ENCODE measurements at regions not wholly inside any gene's neighbourhood (a gene's known extent, or its start where the extent isn't known, plus 50 kb on each side); places are given as distances from the start of the nearest gene placed in this dataset. TPM values are rescaled to one million over a fixed set of nuclear protein-coding genes. Genes with fewer than 3 reads are reported as not detected.

Small RNAs in the stretch of these regions (small RNA-seq; reads per million reads assigned to genes)
- not detected for gene MIR4472-2

Data from skeletal muscle tissue (tissue), 1 donor.